GM19438 (cell line): ENCODE measurements at regions not wholly inside any gene's neighbourhood (a gene's known extent, or its start where the extent isn't known, plus 50 kb on each side); places are given as distances from the start of the nearest gene placed in this dataset.

Experiments
- ATAC-seq: cut with Tn5 transposase; IDR thresholded peaks from one replicate; pipeline ENCODE4 v1.9.1; 2021; ENCODE audit warnings: low read depth; ENCODE audit not compliant: unreplicated experiment

GRCh38 chr3:132267391-132267993 is 49.7 kb upstream of the ACP3 start:
- ATAC-seq, result no peak
